ENCODE measurements at regions not wholly inside any gene's neighbourhood (a gene's known extent, or its start where the extent isn't known, plus 50 kb on each side); places are given as distances from the start of the nearest gene placed in this dataset.

- TF ChIP-seq POLR2A (IDR thresholded peaks at IDR 0.05) = no peak
- TF ChIP-seq CTCF (IDR thresholded peaks at IDR 0.05) = no peak
- intact Hi-C loops (cut with DNase I) = no loop called here
- Histone ChIP-seq H3K4me3 (no peak overlapping the region), H3K27me3 (no peaks in the 10 kb centered on the region), H3K27ac (peak overlapping the region in 2 of 3 donors; percentile 7 to 24), H3K4me1 (no peaks in the 10 kb centered on the region), H3K36me3 (no peaks in the 10 kb centered on the region), H3K9me3 (no peaks in the 10 kb centered on the region)
- WGBS (ENCODE audit: insufficient coverage, low coverage, low lambda C conversion rate, missing lambda C conversion rate) = 25% methylated on average over 6 of the region's 6 CpGs
- peak; percentile 49 to 75 (median 60) for ATAC-seq
- no peak for DNase-seq
Observed at GRCh38 chr13:106752584-106753170, 184.7 kb upstream of the ARGLU1 start.

GRCh38 chr13:106748785-106749184 is 180.8 kb upstream of the ARGLU1 start:
- intact Hi-C loops (cut with DNase I) = no loop called here
- no peak for DNase-seq
- no peak overlapping the region for H3K4me3 ChIP-seq
- 42% methylated on average over 2 of the region's 2 CpGs for WGBS (ENCODE audit: insufficient coverage, low coverage, low lambda C conversion rate, missing lambda C conversion rate)
- TF ChIP-seq POLR2A (IDR thresholded peaks at IDR 0.05) (no peak), CTCF (IDR thresholded peaks at IDR 0.05) (no peak)
- H3K27me3 ChIP-seq = no peaks in the 10 kb centered on the region
- no peaks in the 10 kb centered on the region for H3K36me3 ChIP-seq
- H3K4me1 ChIP-seq = no peaks in the 10 kb centered on the region
- H3K9me3 ChIP-seq = no peaks in the 10 kb centered on the region
- no peak for ATAC-seq
- no peak overlapping the region for H3K27ac ChIP-seq

GRCh38 chr13:106744516-106744915 is 176.6 kb upstream of the ARGLU1 start:
- Histone ChIP-seq H3K36me3 (no peaks in the 10 kb centered on the region), H3K4me1 (no peaks in the 10 kb centered on the region), H3K27me3 (no peaks in the 10 kb centered on the region), H3K27ac (no peak overlapping the region), H3K4me3 (no peak overlapping the region), H3K9me3 (no peaks in the 10 kb centered on the region)
- WGBS (ENCODE audit: insufficient coverage, low coverage, low lambda C conversion rate, missing lambda C conversion rate) = 51% methylated on average over 6 of the region's 6 CpGs
- intact Hi-C loops (cut with DNase I) = no loop called here
- ATAC-seq = no peak
- no peak for TF ChIP-seq POLR2A (IDR thresholded peaks at IDR 0.05)
- no peak for TF ChIP-seq CTCF (IDR thresholded peaks at IDR 0.05)
- no peak for DNase-seq

GRCh38 chr13:106738186-106738678 is 170.3 kb upstream of the ARGLU1 start:
- Histone ChIP-seq H3K27me3 (no peaks in the 10 kb centered on the region), H3K4me3 (no peak overlapping the region), H3K36me3 (no peaks in the 10 kb centered on the region), H3K4me1 (no peaks in the 10 kb centered on the region), H3K27ac (no peak overlapping the region), H3K9me3 (no peaks in the 10 kb centered on the region)
- WGBS (ENCODE audit: insufficient coverage, low coverage, low lambda C conversion rate, missing lambda C conversion rate) = 41% methylated on average over 7 of the region's 10 CpGs
- no peak for ATAC-seq
- no peak for TF ChIP-seq POLR2A (IDR thresholded peaks at IDR 0.05)
- intact Hi-C loops (cut with DNase I) = no loop called here
- DNase-seq = no peak

- no peak for TF ChIP-seq CTCF (IDR thresholded peaks at IDR 0.05)
- no peak for TF ChIP-seq POLR2A (IDR thresholded peaks at IDR 0.05)
- WGBS (ENCODE audit: insufficient coverage, low coverage, low lambda C conversion rate, missing lambda C conversion rate) = 53% methylated on average over 10 of the region's 12 CpGs
- intact Hi-C loops (cut with DNase I) = no loop called here
- Histone ChIP-seq H3K4me1 (no peaks in the 10 kb centered on the region), H3K9me3 (no peaks in the 10 kb centered on the region), H3K27ac (no peak overlapping the region), H3K4me3 (no peak overlapping the region), H3K27me3 (no peaks in the 10 kb centered on the region), H3K36me3 (no peaks in the 10 kb centered on the region)
- DNase-seq = no peak
- ATAC-seq = no peak
Observed at GRCh38 chr13:106736941-106737340, 169.0 kb upstream of the ARGLU1 start.
